ENCODE measurements at regions not wholly inside any gene's neighbourhood (a gene's known extent, or its start where the extent isn't known, plus 50 kb on each side); places are given as distances from the start of the nearest gene placed in this dataset.
A peak's percentile ranks its signal among the peaks of the same experiment; 100 is the strongest.

DNA sequence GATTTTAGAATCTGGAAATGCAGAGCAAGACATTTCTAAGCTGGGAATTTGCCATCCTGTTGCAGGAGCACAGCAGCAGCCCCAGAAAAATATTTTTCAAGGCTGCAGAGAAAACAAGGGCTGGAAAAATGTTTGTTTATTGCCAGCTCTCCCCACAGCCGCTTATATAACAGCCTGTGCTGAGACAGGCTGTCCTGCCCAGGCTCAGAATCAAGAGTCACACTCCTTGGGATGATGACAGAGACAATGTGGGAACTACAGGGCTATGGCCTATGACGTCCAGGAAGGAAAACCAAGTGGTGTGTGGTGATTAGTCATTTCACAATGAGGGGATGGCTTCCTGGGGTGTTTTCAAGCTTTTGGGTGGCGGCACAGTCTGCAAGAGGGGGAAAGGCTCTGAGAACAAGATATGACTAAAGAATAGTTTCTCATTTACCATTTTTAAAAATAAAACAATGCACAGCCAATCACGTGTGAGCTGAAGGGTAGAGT is 136.3 kb upstream of the SERP2 start:
- no peak for DNase-seq (ENCODE audit: extremely low read depth in 1 of 2, low read depth in 1 of 2)

DNA sequence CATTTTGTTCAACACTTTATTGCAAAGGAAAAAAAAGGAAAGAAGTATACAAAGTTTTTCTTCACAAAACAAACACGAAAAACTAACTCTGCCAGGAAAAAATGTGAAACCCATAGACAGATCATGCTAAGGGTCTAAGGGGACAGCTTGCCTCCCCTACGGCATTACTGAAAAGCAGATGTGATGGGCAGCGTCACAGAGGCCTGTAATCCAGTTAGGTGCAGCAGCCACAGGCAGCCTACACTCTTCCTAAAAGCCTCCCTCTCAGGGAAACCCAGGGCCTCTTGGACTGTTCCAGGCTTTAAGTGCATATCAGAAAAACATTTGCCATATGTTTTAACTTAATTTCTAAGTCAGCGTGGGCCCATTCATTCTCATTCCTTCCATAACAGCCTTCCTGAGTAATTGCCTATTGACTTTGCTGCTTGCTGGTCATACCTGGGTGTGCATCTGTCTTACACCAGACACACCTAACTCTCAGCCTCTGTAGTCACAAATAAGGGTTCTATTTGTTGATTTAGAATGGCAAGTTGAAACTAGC is 135.7 kb upstream of the SERP2 start:
- DNase-seq (ENCODE audit: extremely low read depth in 1 of 2, low read depth in 1 of 2), result no peak

DNA sequence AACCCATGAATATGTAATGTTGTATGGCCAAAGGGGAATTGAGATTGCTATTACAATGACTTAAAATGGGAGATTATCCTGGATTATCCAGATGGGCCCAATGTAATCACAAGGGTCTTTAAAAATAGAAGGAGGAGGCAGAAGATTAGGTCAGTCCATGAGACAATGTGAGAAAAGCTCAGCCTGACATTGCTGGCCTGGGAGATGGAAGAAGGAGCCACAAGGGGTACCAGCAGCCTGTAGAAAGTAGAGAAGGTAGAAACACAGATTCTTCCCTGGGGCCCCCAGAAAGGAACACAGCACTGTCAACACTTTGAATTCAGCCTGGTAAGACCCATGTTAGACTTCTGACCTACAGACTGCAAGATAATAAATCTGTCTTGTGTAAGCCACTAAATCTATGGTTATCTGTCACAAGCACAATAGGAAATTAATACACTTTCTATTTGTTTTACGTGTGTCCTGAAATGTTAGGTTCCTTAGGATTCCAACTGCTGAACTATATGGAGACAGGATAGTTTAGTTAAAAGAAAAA is 132.9 kb upstream of the SERP2 start:
- no peak for DNase-seq (ENCODE audit: extremely low read depth in 1 of 2, low read depth in 1 of 2)

DNA sequence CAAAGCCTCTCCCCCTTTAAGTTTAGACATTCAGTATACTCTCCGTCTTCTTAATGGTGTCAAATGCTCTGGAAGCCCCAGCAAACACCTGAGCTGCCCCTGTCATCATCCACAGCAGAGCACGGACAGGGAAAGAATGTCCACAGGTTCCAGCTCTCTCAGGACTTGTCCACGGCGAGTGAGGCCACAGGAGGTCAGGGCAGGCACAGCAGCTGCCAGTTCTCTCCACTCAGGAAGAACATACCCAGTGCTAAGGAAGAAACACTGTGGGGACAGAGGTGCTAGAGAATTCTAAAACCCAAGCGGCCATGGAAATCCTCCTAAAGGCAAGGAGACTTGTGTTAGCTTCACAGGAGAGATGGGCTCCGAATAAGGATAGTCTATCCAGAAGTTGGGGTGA is 132.0 kb upstream of the SERP2 start:
- DNase-seq (ENCODE audit: extremely low read depth in 1 of 2, low read depth in 1 of 2), result no peak

DNA sequence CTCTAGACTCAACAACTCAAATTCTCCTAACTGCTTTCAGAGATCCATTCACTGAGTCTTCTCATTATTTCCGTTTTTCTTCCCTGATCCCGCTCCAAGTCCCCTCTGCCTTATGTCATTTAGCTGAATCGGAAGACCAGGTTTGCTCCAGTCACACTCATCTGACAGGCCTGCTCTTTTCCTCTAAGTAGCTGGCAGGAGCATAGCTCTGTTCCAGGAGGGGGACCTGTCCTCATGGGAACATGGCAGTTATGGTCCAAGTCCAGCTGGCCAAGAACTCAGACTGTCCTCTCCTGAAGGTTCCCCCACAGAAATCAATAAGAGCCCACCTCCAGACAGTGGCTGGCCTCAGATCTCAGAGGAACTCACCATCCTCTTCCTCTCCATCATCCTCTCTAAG is 130.9 kb upstream of the SERP2 start:
- DNase-seq (ENCODE audit: extremely low read depth in 1 of 2, low read depth in 1 of 2), result no peak

DNA sequence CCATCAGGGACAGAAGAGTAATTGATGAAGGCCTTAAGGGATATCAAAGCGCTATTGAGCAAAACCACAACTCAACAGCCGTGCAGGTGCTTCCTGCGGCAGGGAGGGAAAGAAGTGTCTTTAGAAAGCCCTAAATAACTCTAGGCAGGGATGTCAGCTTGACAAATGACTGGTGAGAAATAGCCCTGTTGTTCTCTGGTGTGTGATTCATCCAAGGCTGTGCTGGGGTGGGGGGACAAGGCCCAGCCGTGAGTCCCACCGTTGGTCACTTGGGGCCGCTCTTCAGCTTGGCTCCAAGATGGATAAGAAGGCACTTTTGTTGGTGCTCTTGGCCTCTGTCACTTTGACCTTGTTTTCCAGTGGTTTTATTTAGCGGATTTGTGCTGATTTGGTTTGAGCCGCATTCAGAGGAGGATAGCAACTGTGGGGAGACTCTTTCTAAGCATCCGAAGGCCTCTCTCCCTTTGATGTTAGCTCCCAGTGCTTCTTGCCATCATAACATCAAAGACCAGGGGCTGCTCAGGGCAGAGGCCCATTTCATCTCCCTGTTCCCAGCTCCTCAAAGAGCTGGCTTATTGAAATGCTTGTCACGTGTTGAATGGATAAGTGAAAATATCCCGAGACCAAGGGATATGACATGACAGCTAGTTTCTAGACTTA is 130.3 kb upstream of the SERP2 start:
- no peak for DNase-seq (ENCODE audit: extremely low read depth in 1 of 2, low read depth in 1 of 2)

DNA sequence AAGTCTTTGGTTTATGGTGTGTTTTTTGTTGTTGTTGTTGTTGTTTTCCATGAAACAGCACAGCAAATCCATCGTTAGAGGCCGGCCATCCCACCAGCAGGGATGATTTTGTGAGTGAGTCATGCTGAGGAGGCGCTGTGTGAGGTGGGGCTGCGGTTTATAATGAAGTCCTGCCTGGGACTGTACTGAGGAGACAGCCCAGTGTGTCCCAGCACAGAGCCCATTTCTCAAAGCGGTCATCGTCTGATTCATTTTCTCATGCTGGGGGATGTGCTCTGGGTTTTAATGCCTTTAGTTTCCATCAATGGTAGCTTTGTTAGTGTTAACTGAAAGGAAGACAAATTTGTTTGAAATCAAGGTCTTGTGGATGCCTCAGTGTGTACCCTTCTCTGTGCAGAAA is 129.3 kb upstream of the SERP2 start:
- DNase-seq (ENCODE audit: extremely low read depth in 1 of 2, low read depth in 1 of 2), result no peak

DNA sequence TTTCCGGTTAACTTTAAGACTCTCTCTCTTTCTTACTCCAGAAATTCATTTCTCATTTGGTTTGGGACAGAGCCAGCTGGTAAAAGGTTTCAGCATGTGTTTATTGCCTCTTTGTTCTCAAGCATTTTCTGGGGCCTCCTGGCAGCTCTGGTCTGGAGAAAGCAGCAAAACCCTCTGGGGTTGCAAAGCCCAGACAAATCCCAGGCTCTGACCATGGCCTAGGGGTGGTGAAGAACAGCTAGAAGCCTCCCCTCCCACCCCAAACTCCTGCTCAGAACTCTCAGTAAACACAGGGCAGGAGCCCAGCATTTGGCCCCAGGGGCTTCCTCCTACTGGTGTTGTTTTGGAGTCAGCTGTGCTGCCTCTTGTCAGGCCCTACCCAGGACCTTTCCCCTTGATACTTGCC is 124.2 kb upstream of the SERP2 start:
- DNase-seq (ENCODE audit: extremely low read depth in 1 of 2, low read depth in 1 of 2), result no peak

DNA sequence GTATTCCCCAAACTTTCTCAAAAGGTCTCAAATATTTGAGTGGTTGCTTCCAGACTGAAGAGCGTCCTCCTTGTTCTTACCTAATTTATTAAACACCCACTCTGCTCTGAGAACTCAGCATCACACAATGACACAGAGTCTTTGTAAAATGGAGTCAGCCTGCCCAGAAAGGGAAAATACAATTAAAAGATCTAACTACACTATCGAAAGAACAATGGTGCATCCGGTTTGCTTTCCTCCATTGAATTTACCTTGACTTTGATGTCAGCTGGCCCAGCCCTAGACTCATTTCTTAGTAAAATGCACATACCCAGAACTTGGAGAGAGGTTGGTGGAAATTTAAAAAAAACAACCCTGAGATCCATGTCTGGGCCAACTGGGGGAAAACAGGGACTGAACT is 120.7 kb upstream of the SERP2 start:
- DNase-seq (ENCODE audit: extremely low read depth in 1 of 2, low read depth in 1 of 2), result no peak

DNA sequence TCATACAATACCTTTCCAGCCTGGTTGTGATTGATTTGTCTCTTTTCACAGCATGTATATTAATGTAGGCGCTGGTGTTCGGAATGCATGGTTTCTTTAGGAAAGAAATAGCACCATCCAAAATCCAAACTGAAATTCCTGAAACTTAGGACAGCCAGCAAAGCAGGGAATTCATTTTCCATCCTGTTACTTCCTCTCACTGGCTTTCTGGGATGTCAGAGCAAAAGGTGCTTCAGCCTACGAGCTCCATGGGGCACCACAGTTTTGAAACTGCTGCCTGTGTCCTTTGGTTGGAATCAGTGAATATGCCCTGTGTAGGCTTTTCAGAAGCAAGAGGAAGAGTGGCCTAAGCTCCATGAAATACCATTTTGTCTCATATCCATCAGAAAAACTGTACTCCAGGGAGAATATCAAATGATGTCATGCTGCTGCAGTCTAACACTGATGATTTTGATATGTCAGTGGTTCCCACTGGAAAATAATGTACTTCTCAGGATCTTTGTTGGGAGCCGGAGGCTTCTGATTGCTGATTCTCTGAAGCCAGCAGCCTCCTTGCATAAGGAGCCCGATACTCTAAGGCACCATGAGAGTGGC is 117.8 kb upstream of the SERP2 start:
- DNase-seq (ENCODE audit: extremely low read depth in 1 of 2, low read depth in 1 of 2), result no peak

DNA sequence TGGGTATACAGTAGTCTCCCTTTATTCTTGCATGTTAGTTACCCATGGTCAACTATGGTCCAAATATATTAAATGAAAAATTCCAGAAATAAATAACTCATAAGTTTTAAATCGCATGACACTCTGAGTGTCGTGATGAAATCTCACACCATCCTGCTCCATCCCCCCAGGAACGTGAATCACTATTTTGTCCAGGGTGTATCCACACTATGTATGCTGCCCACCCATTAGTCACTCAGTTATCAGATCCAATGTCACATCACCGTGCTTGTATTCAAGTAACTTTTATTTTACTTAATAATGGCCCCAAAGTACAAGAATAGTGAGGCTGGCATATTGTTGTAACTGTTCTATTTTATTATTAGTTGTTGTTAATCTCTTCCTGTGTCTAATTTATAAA is 115.8 kb upstream of the SERP2 start:
- DNase-seq (ENCODE audit: extremely low read depth in 1 of 2, low read depth in 1 of 2), result no peak

DNA sequence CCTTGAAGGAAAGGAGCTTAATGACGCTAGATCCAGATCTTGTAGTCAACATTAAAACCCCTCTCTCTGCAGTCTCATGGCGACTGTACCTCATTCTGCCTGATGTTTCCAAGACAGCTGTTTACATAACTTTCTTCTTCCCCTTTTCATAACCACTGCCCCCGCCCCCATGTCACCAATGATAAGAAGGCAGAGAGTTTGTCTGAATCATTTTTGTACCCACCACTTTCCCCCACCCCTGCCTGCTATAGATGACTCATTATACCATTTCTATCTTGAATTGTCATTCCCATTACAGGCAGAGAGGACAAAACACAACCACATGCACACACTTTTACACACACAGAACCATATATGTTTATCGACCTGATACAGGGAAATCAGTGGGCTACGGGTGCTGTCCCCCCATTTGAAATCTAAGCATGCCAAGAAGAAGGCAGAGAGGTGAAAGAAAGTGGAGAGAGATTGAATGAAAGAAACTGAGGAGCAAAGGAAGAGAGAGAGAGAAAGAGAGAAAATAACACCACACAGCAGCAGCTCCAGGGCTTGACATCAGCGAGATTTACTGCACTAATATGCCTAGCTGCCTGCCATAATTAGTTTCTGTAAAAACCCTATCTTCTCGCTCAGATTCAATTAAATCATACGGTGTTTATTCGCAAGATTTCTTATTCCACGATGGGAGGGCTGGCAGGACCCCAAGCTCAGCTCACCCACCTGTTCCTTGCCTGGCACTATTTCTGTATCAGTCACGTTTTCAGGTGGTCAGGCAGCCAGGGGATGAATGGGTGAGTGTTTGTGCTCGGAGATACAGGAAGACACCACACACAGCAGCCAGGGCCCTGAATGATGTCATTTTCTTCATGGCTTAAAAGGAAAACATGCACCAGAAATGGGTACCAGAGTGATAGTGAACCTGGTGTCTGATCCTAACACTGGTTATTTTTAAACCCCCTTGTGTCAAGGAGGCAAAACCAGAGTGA is 114.3 kb upstream of the SERP2 start:
- DNase-seq (ENCODE audit: extremely low read depth in 1 of 2, low read depth in 1 of 2), result peak; percentile 23 to 46

DNA sequence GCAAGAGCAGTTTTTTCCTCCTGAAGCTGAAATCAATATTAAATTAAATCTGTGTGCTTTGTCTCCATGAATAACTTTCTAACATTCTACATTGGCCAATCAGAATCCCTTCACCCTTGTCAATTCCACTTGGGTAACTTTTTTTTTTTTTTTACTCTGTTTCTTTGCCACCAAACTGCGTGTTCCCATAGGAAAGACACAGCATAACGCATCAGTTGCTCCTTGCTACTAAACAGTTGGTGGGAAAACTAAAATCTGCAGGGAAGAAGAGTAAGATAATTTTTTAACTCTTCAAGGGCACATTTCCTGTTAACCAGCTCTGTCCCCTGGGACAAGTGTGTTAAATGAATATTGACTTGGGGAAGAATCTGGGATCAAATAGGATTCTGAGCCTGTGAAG is 113.3 kb upstream of the SERP2 start:
- DNase-seq (ENCODE audit: extremely low read depth in 1 of 2, low read depth in 1 of 2), result no peak

DNA sequence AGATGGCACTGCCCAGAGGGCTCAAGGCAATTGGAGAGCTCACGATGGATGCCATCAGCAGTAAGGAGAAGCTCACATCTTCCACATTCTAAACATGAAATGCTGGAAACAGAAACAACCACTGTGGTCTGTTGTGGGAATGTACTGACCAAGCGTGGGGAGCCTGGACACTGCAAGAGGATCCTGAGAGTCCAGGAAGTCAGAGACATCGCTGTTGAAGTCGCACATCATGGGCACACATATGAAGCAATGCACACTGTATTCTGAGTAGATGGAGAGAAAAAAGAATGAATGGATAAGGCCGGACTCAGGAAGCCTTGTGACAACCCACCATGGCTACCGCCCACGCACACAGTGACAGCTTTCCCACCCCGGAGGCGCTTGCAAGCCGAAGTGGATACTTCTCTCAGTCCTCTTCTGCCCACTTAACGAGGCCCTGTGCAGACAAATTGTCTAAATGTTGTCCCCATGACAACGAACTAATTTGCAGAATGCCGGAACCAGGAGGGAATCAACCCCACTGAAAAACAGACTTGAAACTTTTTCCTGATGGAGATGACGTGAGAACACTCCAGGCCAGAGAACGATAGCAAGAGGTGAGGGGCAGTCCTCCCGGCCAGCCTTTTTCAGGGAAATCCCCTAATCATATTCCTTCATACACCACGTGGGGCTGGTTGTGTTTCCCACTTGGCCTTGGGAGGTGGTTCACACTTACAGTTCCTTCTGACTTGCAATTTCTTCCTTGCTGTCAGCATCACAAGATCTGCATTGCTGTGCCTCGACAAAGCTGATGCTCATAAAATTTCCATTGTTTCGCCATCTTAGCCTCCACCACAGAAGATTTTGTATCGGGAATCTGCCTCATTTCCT is 109.6 kb upstream of the SERP2 start:
- no peak for DNase-seq (ENCODE audit: extremely low read depth in 1 of 2, low read depth in 1 of 2)

DNA sequence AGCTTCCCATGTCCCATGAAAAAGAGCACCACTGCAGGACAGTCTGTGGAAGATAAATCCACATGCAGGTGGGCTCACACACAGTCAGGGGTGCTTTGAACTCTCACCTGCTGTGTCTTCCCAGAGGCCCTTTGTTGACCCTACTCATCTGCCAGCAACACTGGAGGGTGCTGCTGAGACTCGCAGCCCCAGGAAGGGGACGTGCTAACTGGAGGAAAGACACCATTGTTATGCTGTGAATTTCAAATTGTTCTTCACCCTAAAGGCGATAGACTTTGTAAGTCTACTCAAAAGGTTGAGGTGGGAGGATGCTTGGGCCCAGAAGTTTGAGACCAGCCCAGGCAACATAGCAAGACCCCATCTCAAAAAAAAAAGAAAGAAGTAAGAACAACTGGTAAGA is 107.3 kb upstream of the SERP2 start:
- DNase-seq (ENCODE audit: extremely low read depth in 1 of 2, low read depth in 1 of 2), result no peak

DNA sequence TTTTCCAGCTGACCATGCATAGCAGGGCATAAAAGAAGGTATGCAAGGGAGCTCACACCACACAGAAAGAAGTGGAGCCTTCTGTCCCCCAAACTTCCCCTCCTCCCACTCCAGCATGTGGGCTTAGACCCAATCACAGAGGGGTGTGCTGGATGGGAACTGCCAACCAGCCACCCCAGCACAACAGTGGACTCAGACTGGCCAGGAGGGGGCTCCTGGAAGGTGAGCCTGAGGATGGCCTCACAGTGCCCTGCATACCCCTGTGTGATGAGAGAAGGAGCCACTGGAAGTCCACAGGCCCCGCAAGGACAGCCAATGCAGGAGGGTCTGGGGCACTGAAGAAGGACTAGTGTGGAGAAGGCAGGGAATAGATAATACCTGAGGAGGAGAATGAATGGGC is 106.9 kb upstream of the SERP2 start:
- DNase-seq (ENCODE audit: extremely low read depth in 1 of 2, low read depth in 1 of 2), result no peak

DNA sequence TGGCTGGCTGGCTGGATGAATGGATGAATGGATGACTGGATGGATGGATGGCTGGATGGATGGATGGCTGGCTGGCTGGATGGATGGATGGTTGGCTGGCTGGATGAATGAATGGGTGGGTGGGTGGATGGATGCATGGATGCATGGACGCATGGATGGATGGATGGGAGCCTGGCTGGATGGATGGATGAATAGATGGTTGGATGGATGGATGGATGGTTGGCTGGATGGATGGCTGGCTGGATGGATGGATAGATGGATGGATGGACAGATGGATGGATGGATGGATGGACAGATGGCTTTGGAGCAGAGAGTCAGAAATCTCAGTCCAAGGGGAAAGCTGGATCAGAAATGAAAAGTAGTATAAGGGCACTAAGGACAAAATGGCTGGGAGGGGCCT is 106.4 kb upstream of the SERP2 start:
- DNase-seq (ENCODE audit: extremely low read depth in 1 of 2, low read depth in 1 of 2), result no peak

DNA sequence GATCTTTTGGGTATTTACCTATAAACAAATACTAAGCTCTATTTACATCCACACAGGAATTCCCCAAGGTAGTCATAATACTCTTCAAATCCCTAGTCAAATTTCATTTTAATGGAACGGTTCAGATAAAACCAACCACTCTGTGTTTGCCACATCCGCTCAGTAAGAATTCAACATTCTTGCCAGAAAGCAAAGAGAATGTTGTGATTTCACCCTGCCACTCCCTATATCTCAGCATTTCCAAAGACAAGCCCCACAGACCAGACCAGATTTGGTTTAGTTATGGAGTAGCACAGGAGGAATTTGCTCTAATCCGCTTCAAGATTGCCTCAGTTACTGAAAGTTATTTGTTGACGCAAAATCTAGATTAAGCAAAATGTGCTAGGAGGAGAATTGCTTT is 105.6 kb upstream of the SERP2 start:
- no peak for DNase-seq (ENCODE audit: extremely low read depth in 1 of 2, low read depth in 1 of 2)

DNA sequence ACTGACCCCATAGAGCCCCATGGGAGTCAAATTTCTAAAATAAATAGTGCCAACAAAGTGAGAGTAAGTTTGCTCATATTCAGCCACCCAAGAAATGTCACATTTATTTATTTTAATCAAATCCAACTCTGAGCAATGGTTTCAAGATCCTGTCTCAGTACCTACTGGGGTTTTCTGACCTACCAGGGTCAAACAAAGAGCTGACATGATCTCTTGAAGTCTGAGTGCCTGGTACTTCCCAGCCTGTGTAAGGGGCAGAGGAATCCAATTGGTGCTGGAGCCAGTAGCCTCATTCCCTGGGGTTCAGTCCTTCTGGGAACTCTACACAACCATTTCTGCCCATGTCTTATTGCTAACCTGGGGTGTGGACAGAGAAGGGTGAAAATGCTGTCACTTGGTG is 104.6 kb upstream of the SERP2 start:
- DNase-seq (ENCODE audit: extremely low read depth in 1 of 2, low read depth in 1 of 2), result no peak

DNA sequence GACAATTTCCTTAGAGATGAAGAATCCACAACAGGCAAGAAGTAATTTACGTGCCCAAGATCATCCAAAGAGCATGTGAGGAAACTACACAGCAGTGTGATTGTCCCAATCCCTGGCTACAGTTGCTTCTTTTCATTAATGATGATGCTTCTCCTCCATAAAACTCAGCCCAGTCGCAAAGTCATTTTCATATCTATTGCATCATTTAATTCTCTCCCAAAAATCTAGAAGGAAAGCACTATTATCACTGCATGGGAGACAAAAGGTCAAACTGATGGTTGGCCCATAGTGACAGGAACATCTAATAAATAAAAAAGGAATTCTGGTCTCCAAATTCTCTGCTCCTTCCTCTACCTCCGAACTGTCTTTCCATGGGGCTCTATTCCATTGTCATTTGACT is 103.5 kb upstream of the SERP2 start:
- DNase-seq (ENCODE audit: extremely low read depth in 1 of 2, low read depth in 1 of 2), result no peak
